K562 (cell line): ENCODE measurements at regions not wholly inside any gene's neighbourhood (a gene's known extent, or its start where the extent isn't known, plus 50 kb on each side); places are given as distances from the start of the nearest gene placed in this dataset.

Experiments
- ZNF311 ChIP-seq: fragments of 250-450 bp; sonication (Bioruptor Pico); IDR thresholded peaks from 2 replicates; pipeline ENCODE4 v1.4.0; 2020; ENCODE audit warnings: mild to moderate bottlenecking, moderate library complexity
- TF ChIP-seq, protein P1 (sequence below): fragments of 450-650 bp; IDR thresholded peaks from 2 replicates; pipeline ENCODE4 v1.6.1; 2018; ENCODE audit not compliant: partially characterized antibody
- TF ChIP-seq, protein P2 (sequence below): fragments of 450-650 bp; IDR thresholded peaks from 2 replicates; pipeline ENCODE4 v1.6.1; 2017; ENCODE audit warnings: antibody characterized with exemption, mild to moderate bottlenecking
- TF ChIP-seq, protein P3 (sequence below): fragments of 150-350 bp; conservative IDR thresholded peaks from 2 replicates; pipeline ENCODE4 v1.6.1; 2014; ENCODE audit warnings: low read length
- TF ChIP-seq, protein P4 (sequence below): fragments of 250-450 bp; sonication (Bioruptor Pico); IDR thresholded peaks from 2 replicates; pipeline ENCODE4 v1.8.0; 2022; ENCODE audit warnings: moderate library complexity, mild to moderate bottlenecking, inconsistent platforms

DNA sequence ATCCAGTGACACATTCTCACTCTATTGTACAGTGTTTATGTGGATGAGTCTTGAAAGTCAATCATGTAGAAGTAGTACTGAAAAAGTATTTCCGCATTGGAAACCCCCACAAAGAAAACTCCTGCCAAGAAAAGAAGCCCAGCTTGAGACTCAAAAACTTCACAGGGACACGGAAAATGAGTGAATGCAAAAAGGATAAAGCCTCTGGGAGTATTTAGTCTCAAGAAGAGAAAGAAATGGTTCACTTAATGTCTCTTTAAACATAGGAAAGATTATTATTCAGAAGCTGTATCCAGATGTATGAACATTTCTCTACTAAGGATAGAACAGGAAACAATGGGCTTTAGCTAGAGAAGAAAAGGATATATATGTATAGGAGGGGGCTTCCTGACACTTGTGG, 304.5 kb downstream of the BARHL2 start (continued):
- TF ChIP-seq, protein P1, sequence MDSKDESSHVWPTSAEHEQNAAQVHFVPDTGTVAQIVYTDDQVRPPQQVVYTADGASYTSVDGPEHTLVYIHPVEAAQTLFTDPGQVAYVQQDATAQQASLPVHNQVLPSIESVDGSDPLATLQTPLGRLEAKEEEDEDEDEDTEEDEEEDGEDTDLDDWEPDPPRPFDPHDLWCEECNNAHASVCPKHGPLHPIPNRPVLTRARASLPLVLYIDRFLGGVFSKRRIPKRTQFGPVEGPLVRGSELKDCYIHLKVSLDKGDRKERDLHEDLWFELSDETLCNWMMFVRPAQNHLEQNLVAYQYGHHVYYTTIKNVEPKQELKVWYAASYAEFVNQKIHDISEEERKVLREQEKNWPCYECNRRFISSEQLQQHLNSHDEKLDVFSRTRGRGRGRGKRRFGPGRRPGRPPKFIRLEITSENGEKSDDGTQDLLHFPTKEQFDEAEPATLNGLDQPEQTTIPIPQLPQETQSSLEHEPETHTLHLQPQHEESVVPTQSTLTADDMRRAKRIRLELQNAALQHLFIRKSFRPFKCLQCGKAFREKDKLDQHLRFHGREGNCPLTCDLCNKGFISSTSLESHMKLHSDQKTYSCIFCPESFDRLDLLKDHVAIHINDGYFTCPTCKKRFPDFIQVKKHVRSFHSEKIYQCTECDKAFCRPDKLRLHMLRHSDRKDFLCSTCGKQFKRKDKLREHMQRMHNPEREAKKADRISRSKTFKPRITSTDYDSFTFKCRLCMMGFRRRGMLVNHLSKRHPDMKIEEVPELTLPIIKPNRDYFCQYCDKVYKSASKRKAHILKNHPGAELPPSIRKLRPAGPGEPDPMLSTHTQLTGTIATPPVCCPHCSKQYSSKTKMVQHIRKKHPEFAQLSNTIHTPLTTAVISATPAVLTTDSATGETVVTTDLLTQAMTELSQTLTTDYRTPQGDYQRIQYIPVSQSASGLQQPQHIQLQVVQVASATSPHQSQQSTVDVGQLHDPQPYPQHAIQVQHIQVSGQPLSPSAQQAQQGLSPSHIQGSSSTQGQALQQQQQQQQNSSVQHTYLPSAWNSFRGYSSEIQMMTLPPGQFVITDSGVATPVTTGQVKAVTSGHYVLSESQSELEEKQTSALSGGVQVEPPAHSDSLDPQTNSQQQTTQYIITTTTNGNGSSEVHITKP: no peak
- TF ChIP-seq ZNF311 (CRISPR knock-in tag): no peak
- TF ChIP-seq, protein P2, sequence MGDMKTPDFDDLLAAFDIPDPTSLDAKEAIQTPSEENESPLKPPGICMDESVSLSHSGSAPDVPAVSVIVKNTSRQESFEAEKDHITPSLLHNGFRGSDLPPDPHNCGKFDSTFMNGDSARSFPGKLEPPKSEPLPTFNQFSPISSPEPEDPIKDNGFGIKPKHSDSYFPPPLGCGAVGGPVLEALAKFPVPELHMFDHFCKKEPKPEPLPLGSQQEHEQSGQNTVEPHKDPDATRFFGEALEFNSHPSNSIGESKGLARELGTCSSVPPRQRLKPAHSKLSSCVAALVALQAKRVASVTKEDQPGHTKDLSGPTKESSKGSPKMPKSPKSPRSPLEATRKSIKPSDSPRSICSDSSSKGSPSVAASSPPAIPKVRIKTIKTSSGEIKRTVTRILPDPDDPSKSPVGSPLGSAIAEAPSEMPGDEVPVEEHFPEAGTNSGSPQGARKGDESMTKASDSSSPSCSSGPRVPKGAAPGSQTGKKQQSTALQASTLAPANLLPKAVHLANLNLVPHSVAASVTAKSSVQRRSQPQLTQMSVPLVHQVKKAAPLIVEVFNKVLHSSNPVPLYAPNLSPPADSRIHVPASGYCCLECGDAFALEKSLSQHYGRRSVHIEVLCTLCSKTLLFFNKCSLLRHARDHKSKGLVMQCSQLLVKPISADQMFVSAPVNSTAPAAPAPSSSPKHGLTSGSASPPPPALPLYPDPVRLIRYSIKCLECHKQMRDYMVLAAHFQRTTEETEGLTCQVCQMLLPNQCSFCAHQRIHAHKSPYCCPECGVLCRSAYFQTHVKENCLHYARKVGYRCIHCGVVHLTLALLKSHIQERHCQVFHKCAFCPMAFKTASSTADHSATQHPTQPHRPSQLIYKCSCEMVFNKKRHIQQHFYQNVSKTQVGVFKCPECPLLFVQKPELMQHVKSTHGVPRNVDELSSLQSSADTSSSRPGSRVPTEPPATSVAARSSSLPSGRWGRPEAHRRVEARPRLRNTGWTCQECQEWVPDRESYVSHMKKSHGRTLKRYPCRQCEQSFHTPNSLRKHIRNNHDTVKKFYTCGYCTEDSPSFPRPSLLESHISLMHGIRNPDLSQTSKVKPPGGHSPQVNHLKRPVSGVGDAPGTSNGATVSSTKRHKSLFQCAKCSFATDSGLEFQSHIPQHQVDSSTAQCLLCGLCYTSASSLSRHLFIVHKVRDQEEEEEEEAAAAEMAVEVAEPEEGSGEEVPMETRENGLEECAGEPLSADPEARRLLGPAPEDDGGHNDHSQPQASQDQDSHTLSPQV: no peak
- TF ChIP-seq, protein P3, sequence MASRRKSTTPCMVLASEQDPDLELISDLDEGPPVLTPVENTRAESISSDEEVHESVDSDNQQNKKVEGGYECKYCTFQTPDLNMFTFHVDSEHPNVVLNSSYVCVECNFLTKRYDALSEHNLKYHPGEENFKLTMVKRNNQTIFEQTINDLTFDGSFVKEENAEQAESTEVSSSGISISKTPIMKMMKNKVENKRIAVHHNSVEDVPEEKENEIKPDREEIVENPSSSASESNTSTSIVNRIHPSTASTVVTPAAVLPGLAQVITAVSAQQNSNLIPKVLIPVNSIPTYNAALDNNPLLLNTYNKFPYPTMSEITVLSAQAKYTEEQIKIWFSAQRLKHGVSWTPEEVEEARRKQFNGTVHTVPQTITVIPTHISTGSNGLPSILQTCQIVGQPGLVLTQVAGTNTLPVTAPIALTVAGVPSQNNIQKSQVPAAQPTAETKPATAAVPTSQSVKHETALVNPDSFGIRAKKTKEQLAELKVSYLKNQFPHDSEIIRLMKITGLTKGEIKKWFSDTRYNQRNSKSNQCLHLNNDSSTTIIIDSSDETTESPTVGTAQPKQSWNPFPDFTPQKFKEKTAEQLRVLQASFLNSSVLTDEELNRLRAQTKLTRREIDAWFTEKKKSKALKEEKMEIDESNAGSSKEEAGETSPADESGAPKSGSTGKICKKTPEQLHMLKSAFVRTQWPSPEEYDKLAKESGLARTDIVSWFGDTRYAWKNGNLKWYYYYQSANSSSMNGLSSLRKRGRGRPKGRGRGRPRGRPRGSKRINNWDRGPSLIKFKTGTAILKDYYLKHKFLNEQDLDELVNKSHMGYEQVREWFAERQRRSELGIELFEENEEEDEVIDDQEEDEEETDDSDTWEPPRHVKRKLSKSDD: no peak
- TF ChIP-seq, protein P4, sequence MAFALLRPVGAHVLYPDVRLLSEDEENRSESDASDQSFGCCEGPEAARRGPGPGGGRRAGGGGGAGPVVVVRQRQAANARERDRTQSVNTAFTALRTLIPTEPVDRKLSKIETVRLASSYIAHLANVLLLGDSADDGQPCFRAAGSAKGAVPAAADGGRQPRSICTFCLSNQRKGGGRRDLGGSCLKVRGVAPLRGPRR (CRISPR knock-in tag): no peak
- TF ChIP-seq, all 486 proteins: peak for 0
